GM21786 (cell line): ENCODE measurements at regions not wholly inside any gene's neighbourhood (a gene's known extent, or its start where the extent isn't known, plus 50 kb on each side); places are given as distances from the start of the nearest gene placed in this dataset.
"Not testable (repeated sequence)": the region's sequence is repeated elsewhere in the genome, so short reads cannot be mapped to it uniquely, and the experiment has no call there.

Experiments used
- ATAC-seq: cut with Tn5 transposase; IDR thresholded peaks from one replicate; pipeline ENCODE4 v1.9.1; 2021; ENCODE audit not compliant: unreplicated experiment

DNA sequence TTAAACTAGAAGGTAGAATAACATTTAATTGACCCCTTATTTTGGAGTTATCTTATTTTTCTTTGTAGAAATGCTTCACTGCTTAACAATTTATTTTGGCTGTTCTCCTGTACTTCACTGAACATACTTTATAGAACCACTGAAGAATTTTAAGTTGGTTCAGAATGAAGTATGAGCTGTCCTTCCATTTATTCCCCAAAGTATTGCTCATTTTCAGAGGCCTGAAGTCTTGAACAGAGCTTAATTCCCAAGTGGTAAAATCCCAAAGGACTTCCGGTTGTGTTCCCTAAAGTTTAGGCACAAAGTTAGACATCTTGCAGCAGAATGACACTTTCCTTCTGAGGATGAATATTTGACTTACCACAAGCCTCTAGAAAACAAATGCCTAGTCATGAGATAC lies 233.3 kb downstream of the TINAG start:
- no peak for ATAC-seq

DNA sequence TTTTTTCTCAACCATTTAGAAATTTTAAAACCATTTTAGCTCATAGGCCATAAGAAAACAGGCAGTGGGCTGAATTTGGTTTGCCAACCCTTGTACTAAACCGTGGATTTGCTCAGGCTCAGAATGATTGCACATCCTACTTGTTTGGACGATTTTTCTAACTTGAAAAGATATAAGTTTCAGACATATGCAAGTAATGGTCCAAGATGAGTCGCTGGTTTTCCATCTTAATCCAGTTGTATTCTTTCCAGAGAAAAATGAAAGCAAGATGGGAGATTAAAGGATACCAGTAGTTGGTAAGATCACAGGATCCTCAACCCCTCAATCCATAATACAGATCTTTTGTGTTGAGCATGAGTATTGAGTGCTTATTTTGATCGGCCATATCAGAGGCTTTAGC lies 250.9 kb downstream of the TINAG start:
- no peak for ATAC-seq

DNA sequence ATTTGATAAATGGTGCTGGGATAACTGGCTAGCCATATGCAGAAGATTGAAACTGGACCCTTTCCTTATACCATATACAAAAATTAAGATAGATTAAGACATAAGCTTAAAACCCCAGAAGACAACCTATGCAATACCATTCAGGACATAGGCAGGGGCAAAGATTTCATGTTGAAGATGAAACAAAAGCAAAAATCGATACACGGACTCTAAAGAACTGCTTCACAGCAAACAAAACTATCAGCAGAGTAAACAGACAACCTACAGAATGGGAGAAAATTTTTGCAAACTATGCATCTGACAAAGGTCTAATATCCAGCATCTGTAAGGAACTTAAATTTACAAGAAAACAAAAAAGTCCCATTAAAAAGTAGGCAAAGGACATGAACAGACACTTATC lies 255.9 kb downstream of the TINAG start:
- not testable (repeated sequence) for ATAC-seq

DNA sequence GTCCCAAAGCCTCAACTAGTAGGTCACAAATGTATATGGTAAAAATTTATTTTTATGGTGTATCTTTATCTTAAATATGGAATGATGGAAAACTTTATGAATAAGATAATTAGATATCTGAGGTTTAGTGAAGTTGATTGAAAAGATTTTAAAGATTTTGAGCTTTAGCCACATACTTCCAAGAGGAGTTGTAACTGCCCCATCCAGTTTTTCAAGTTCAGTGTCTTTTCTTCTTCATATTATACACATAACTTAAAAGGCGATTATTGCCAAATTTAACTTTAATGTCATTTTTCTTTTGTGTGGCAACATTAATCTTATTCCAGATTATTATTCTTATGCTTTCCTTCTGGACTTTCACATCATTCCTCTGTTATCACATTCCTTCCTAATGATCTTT lies 266.4 kb downstream of the TINAG start:
- ATAC-seq, result no peak

DNA sequence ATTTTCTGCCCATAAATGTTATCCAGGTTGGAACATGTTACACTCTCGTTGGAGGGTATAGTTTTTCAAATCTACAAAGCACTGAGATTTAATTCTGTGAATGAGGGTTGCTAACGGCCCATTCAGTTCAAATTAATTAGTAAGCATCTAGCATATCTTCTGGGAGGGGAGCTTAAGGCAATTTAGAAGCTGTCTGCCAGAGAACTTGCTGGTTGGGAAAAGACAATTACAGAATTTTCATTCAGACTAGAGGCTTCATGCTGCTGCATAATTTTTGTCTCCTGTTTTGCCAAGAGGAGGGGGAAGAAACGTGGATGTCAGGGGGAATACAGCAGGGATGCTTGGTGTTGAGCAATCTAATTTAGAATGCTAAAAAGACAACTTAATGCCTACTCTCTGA lies 268.3 kb upstream of the FAM83B start:
- ATAC-seq, result no peak

DNA sequence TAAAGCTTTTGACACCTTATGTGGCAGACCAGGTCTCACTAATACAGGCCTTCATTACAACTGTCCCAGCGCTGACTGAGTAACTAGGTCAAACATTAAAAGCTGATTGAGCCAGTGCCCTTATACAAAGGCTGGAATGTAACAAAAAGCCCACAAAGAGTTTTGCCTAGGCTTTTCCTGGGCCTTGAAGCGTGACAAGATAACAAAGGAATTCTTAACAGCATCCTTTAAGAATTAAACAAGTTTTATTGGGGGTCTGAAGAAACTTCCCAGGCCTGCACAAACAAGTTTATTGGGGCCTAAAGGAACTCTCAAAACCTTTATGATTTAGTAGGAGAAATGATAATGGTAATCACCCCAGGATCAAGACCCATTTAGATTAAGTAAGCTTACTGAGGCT lies 267.6 kb upstream of the FAM83B start:
- ATAC-seq, result no peak

DNA sequence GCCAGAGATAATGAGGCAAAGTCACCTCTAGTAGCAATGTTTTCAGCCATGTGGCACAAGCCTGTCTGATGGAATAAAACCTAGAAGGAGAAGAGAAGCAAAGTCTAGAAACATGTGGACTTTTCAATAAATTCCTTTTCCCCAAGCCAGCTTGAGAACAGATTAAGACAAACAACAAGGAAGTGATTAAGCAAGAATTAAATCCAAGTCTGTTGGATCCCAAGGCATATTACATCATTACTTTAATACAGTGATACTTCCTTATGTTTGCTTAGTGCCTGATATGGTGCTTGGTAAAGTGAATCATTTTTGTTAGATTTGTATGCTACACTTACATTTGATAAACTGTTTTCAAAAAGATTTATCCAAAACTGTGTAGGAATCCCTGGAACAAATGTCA lies 260.3 kb upstream of the FAM83B start:
- ATAC-seq, result no peak

DNA sequence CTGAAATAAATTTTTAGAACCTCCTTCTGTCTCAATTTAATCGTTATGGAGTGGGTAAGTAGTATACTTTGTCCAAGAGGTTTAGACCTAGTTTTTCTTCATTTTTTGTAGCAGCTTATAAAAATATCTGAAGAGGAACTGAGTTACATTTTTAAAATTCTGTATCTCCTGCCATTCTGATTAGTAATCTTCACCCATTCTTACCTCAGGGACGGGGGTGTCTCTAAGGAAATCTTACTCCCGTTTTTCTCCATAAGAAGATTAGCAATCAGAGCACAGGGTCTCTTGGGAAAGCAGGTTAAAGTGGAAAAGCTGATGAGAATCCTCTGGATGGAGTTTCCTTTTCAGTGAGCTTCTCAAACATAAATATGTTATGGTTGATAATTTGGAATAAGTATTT lies 259.3 kb upstream of the FAM83B start:
- no peak for ATAC-seq

DNA sequence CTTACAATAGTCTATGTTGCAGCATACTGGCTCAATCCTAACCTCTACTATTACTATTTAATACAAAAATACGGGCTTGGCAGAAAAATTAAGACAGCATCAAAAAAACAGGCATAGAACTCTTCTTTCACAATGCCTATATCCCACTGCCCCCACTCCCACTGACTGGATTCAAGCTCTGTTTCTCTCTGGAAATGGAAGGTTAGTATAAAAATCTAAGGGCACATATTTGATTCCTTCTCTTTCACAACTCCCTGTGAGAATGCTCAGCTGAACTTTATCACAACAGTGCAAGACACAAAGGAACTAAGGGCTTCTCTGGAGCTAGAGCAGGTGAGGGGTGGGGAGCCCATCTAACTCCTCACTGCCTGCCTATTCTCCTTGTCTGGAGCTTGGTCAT lies 258.4 kb upstream of the FAM83B start:
- no peak for ATAC-seq

DNA sequence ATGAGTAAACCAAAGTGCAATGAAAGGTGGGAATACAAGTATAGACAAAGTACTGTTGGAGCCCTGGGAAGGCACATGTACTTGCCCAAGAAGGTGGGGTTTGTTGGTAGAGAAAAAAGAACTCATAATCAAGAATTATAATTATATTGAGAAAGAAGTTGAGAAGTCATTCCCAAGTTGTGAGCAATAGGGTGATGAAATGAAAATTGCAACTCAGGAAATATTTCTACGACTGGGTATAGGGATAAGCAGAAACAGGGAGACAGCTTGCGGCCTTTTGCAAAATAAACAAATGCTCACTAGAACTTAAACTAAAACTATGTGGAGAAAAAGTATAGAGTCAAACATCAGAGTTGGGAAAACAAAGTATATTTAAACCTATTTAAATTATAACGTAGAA lies 250.7 kb upstream of the FAM83B start:
- ATAC-seq, result no peak

DNA sequence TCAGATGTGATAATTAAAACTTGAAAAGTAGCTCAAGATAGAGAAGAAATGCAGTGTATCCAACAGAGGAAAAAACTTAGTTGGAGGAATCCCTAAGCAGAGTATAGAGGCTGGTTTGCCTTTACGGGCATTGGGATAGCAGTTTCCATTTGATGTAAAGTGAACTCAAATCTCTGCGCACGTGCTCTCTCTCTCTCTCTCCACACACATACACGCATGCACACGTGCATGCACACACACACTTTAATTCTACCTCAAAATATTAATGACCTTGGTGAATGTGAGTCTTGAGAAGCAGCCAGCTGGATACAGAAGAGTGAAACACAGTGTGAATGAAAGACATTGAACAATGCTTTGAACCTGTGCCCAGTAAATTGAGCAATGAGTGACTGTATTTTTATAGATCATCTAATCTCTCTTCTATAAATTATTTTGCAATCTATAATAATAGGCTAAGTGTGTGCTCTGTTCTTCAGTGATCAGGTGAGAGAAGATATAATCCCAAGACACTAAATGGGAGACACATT lies 247.7 kb upstream of the FAM83B start:
- no peak for ATAC-seq

DNA sequence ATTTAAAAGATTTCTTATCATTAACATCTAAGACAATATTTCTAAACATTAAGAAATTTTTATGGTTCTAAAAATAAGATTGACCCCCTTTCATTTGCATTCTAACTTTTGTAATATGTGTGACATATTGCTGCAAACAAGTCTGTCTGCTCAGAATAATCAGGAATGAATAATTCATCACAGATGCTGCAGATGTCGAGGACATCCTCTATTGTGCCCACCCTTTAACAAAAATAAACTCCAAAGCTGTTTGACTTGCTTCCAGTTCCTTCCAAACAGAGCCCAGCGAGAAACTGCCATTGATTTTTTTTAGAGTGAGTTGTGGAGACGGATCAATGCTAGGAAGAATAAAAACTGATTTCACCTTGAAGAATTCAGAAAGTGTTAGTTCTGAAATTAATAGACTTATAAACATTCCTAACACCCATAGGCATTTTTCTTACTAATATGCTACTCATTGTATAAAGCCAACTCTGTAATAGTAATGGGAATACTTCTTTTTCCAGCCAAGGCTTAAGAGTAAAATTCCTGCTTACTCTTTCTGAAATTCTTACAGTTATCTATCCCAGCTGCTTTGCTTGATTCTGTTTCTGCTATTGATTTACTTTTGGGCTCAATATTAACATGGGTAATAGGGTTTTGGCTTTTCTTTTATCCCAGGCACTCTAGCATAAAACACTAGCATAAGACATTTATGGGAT lies 244.8 kb upstream of the FAM83B start:
- no peak for ATAC-seq

DNA sequence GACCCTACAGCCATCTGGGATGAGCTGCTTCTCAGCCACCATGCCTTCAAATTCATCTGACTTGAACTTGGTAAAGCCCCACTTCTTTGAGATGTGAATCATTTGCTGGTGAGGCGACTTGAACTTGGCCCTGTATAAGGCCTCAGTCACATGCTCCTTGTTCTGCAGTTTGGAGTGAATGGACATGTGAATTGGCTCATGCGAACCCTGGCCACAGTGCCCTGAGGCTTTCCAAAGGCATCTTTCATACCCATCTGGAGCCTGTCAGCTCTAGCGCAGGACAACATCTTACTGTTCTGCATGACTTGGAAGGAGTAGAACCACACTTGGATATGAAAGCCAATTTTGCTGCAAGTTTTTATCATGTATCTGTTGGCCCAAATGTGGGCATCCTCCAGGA lies 244.0 kb upstream of the FAM83B start:
- ATAC-seq, result no peak

DNA sequence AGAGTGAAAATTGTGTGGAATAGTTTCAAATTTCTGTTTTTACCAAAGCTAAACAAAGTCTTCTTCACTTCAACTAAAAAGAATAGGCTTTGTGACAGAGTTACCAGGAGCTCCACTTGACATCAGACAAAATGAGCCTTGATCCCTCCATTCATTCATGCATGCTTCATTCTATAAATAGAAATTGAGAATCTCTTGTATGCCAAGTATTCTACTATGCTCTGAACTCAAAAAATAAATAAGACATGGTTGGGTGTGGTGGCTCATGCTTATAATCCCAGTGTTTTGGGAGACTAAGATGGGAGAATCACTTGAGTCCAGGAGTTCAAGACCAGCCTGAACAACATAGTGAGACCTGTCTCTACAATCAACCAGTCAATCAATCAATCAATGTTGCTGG lies 236.6 kb upstream of the FAM83B start:
- no peak for ATAC-seq

DNA sequence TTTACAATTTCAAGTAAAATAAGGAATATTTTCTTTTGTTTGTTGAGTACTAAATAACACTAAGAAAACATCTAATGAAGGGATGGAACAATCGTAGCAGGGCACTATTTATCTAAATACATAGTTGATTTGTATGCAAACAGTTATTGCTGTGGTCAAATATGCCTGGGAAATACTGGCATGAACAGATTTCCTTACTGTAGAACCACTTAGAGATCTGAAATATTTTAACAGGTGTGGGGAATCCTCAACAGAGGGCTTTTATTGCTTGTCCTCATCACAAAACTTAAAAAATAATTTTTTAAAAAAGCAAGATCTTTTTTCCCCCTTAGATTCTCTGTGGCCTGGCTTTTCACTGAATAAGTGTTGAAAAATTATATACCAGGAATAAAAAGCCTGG lies 233.0 kb upstream of the FAM83B start:
- no peak for ATAC-seq

DNA sequence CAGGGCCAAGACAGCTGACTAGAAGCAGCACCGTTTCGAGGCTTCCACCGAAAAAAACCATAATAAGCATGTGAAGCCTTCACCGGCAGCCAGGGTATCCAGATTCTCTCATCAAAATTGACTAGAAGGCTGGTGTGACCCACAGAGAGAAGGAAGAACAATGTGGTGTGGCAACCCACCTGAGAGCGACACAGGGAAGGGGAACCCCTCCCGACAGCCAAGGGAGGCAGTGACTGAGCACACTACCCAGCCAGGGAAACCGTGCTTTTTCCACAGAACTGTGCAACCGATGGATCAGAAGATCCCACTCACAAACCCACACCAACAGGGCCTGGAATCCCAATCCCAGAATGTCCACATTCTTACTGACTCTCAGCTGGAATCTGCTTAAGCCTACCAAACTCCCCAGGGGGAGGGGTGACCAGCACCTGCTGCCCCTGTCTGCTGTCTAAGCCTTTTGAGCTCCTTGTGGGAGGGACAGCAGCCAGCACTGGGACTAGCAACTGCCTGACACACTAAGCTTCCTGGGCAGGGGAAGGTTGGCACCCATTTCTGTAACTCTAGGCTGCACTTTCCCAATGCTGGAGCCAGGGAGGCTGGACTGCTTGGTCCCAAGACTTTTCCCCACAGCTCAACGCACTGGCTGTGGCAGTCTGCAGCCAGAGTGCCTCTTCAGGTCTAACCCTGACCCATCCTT lies 231.9 kb upstream of the FAM83B start:
- no peak for ATAC-seq

DNA sequence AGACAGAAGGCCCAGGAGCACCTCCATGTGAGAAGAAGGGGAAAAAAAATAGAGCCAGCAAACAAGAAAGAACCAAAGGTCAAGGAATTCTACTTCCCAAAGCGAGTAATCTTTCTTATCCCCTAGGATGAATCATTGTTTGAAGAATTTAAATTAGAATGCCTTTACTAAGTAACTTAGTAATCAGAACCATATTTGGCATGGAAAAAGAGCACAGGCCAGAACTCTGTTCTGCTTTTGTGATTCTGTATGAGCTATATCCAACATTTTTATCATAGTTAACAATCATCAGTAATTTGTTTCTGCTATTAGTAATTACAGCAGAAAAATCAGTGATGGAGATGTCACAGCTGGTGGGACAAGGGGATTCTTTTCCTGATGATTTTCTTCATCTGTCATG lies 228.8 kb upstream of the FAM83B start:
- ATAC-seq, result no peak

DNA sequence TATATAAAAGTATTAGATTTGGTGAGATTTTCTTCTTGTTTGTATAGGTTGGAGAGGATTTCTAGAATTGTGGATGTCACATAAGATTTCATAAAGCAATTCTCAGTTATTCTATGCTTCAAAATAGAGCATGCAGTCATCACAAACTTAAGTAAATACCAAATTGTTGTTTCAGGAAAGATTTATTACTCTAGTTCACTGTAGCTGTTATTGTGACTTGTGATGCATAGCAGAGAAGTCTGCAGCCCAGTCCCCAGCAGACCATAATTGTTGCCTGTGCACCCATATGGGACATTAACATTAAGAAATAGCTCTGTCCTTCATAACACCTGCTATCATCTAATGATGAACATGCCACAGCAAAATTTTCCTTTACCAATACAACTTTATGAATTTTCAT lies 228.0 kb upstream of the FAM83B start:
- ATAC-seq, result no peak

DNA sequence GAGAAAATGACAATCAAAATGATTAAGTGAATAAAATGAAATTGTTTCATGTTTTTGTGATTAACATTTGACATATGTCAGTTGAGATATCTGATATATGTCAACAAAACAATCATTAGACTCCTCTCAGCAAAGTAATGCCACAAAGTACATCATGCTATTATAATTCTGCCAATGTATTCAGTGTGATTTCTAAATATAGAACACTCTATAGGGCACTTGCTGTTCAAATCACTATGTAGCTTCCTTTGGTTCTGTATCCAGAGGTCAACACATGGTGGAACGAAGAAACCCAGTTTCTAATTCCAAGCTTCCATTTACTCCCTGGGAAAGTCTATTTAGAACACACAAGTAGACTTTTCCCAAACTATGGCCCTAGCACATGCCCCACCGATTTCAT lies 227.5 kb upstream of the FAM83B start:
- no peak for ATAC-seq

DNA sequence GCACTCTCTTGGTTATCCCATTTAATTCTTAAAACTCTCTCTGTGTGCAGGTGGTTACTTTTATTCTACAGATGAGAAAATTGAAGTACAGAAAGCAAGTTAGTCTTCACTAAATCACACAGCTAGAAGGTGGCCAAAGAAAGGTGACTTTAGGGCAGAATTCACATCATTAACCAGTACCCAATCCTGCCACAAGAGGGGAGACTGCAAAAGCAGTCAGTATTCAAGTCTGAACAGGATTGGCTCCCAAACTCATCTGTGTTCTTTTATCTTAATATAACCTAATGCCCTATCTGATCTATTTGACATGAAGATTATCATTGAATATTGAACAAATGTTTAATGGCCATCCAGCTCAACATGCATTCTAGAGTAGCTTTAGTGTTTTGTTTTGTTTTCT lies 225.3 kb upstream of the FAM83B start:
- peak; percentile 91 for ATAC-seq

DNA sequence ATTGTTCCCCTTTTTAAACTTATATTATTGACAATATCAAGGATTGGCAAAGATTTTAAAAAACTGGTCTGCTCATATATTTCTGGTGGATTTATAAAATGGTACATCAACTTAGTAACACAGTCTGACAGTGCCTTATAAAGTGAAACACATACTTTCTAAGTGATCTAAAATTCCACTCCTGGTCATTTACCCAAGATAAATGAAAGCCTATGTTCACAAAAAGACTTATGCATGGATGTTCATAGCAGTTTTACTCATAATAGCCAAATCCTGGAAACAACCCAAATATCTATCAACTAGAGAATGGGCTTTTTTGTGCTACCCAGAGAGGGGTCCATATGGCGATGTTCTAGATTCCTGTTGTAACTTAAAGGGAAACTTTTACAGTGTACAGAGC lies 222.4 kb upstream of the FAM83B start:
- ATAC-seq, result no peak

DNA sequence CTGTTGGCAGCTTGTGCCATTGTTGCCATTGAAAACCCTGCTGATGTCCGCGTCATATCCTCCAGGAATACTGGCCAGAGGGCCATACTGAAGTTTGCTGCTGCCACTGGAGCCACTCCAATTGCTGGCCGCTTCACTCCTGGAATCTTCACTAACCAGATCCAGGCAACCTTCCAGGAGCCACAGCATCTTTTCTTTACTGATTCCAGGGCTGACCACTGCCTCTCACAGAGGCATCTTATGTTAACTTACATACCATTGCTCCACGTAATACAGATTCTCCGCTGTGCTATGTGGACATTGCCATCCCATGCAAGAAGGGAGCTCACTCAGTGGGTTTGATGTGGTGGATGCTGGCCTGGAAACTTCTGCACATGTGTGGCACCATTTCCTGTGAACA lies 221.8 kb upstream of the FAM83B start:
- ATAC-seq, result no peak

DNA sequence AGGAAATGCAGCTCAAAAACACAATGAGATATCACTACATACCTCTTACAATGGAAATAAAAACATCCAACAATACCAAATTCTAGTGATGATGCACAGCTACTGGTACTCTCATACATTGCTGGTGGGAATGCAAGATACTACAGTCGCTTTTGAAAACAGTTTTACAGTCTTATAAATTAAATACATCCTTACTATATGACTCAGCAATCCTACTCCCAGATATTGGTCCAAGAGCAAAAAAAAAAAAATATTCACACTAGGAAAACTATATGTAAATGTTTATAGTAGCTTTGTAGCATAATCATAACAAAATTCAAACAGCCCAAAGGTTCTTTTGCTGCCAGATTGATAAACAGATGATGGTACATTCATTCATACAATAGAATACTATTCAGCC lies 217.4 kb upstream of the FAM83B start:
- ATAC-seq, result no peak
